ENCODE measurements at regions not wholly inside any gene's neighbourhood (a gene's known extent, or its start where the extent isn't known, plus 50 kb on each side); places are given as distances from the start of the nearest gene placed in this dataset.
"Not testable (repeated sequence)": the region's sequence is repeated elsewhere in the genome, so short reads cannot be mapped to it uniquely, and the experiment has no call there.

- TF ChIP-seq CTCF (IDR thresholded peaks at IDR 0.05; ENCODE audit: low read depth, low read length) = no peak
- no peak for DNase-seq (ENCODE audit: extremely low read depth, low read depth)
These were observed 331.5 kb upstream of the CNTNAP2 start for GRCh38 chr7:145784809-145785780.

- not testable (repeated sequence) for DNase-seq (ENCODE audit: extremely low read depth, low read depth)
These were observed 335.2 kb upstream of the CNTNAP2 start for GRCh38 chr7:145781388-145781787.

- TF ChIP-seq CTCF (IDR thresholded peaks at IDR 0.05; ENCODE audit: low read depth, low read length) = no peak
These were observed 337.5 kb upstream of the CNTNAP2 start for GRCh38 chr7:145779140-145779539.

GRCh38 chr7:145774777-145775176 lies 341.8 kb upstream of the CNTNAP2 start:
- no peak for TF ChIP-seq CTCF (IDR thresholded peaks at IDR 0.05; ENCODE audit: low read depth, low read length)
- DNase-seq (ENCODE audit: extremely low read depth, low read depth) = no peak

More at GRCh38 chr7:145779140-145779539, 337.5 kb upstream of the CNTNAP2 start:
- no peak for DNase-seq (ENCODE audit: extremely low read depth, low read depth)

- no peak for DNase-seq (ENCODE audit: extremely low read depth, low read depth)
- TF ChIP-seq CTCF (IDR thresholded peaks at IDR 0.05; ENCODE audit: low read depth, low read length) = no peak
These were observed 363.6 kb upstream of the CNTNAP2 start for GRCh38 chr7:145753004-145753403.

- DNase-seq (ENCODE audit: extremely low read depth, low read depth) = no peak
- no peak for TF ChIP-seq CTCF (IDR thresholded peaks at IDR 0.05; ENCODE audit: low read depth, low read length)
These were observed 379.0 kb upstream of the CNTNAP2 start for GRCh38 chr7:145737617-145738016.

GRCh38 chr7:145735061-145735460 lies 381.5 kb upstream of the CNTNAP2 start:
- no peak for DNase-seq (ENCODE audit: extremely low read depth, low read depth)

More at GRCh38 chr7:145735061-145735460, 381.5 kb upstream of the CNTNAP2 start:
- TF ChIP-seq CTCF (IDR thresholded peaks at IDR 0.05; ENCODE audit: low read depth, low read length) = no peak

Data from AG09319 (cell line).